Body of pancreas (tissue), 4 donors: ENCODE measurements at regions not wholly inside any gene's neighbourhood (a gene's known extent, or its start where the extent isn't known, plus 50 kb on each side); places are given as distances from the start of the nearest gene placed in this dataset.

ENCODE experiments used
- ATAC-seq: fragments of 150-250 bp; one replicate; pipeline ENCODE4 v1.9.1; 2016
- DNase-seq, 4 donors: peaks; one replicate each; pipeline ENCODE4 v3.0.0-alpha.2; 2019
- H3K27ac ChIP-seq, 4 donors: fragments of 200-600 bp; sonication (generic); 1 replicate in 3 of 4; 2 replicates in 1 of 4; pipeline versions ENCODE4 v1.5.1 to v1.6.1; 2016 to 2019; ENCODE audit warnings: mild to moderate bottlenecking in 1 of 4, mixed read lengths in 1 of 4, moderate library complexity in 1 of 4
- H3K27me3 ChIP-seq, 2 donors: fragments of 200-600 bp; sonication (generic); one replicate each; pipeline ENCODE4 v1.6.0; 2016; ENCODE audit warnings: mild to moderate bottlenecking in 1 of 2
- H3K36me3 ChIP-seq, 2 donors: fragments of 200-600 bp; sonication (generic); replicated peaks in 1 of 2; 2 replicates each; pipeline ENCODE4 v1.5.1; 2016; ENCODE audit warnings: low read depth in 2 of 2; ENCODE audit not compliant: insufficient read depth in 1 of 2
- H3K4me1 ChIP-seq: fragments of 200-600 bp; sonication (generic); one replicate; pipeline ENCODE4 v1.6.0; 2016
- H3K4me3 ChIP-seq, 2 donors: fragments of 200-600 bp; sonication (generic); 1 replicate in 1 of 2; 2 replicates in 1 of 2; pipeline ENCODE4 v1.5.1; 2016 to 2019
- H3K9me3 ChIP-seq, 3 donors: fragments of 200-600 bp; sonication (generic); 1 replicate in 2 of 3; 2 replicates in 1 of 3; pipeline ENCODE4 v1.5.1; 2016
- POLR2A ChIP-seq, 3 donors: fragments of 450-650 bp; IDR thresholded peaks; one replicate each; pipeline ENCODE4 v1.6.1; 2016; ENCODE audit warnings: antibody characterized with exemption in 3 of 3, mild to moderate bottlenecking in 2 of 3
- WGBS, 2 donors: methylation state at CpG; one replicate each; pipeline ENCODE4 v1.1.5; 2017; 5-methylcytosine and 5-hydroxymethylcytosine counted together
- intact Hi-C: fragments of 100-400 bp; cut with DNase I; formaldehyde crosslinking; loops from one replicate; pipeline ENCODE4 v1.15.1; 2023
- TF ChIP-seq, protein P1 (sequence below), 7 experiments: fragments of 450-650 bp in 4 of 7; fragments of 200-600 bp in 3 of 7; sonication (generic) in 3 of 7; IDR thresholded peaks; one replicate each; pipeline ENCODE4 v1.5.1; 2016 to 2019; ENCODE audit warnings: antibody characterized with exemption in 7 of 7

DNA sequence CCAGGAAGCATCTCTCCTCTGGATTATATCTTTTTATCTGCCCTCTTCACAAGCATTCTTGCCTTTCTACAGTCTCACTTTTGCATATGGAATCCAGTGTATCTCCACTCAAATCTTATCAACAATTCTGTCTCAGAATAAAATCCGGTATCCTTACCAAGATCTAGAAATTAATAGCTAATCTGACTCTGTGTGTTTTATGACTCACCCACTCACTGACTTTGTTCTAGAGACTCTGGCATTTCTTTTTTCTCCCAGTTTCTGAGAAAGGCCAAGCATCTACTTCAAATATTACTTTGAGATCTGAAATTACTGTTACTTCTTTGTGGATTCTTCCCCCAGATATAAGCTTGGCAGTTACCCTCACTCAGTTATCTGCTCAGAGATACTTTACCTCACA is 913.5 kb upstream of the ATXN8OS start:
- Histone ChIP-seq H3K27me3 (no peaks in the 10 kb centered on the region), H3K36me3 (no peaks in the 10 kb centered on the region), H3K9me3 (no peaks in the 10 kb centered on the region), H3K27ac (no peak overlapping the region), H3K4me3 (no peak overlapping the region), H3K4me1 (no peaks in the 10 kb centered on the region)
- TF ChIP-seq, protein P1, sequence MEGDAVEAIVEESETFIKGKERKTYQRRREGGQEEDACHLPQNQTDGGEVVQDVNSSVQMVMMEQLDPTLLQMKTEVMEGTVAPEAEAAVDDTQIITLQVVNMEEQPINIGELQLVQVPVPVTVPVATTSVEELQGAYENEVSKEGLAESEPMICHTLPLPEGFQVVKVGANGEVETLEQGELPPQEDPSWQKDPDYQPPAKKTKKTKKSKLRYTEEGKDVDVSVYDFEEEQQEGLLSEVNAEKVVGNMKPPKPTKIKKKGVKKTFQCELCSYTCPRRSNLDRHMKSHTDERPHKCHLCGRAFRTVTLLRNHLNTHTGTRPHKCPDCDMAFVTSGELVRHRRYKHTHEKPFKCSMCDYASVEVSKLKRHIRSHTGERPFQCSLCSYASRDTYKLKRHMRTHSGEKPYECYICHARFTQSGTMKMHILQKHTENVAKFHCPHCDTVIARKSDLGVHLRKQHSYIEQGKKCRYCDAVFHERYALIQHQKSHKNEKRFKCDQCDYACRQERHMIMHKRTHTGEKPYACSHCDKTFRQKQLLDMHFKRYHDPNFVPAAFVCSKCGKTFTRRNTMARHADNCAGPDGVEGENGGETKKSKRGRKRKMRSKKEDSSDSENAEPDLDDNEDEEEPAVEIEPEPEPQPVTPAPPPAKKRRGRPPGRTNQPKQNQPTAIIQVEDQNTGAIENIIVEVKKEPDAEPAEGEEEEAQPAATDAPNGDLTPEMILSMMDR (IDR thresholded peaks at IDR 0.05), result no peak
- TF ChIP-seq POLR2A (IDR thresholded peaks at IDR 0.05), result no peak
- no peak for ATAC-seq
- no peak for DNase-seq
- 29 to 32% methylated on average over 1 of the region's 1 CpG for WGBS, 2 donors
- intact Hi-C loops, result no loop called here

DNA sequence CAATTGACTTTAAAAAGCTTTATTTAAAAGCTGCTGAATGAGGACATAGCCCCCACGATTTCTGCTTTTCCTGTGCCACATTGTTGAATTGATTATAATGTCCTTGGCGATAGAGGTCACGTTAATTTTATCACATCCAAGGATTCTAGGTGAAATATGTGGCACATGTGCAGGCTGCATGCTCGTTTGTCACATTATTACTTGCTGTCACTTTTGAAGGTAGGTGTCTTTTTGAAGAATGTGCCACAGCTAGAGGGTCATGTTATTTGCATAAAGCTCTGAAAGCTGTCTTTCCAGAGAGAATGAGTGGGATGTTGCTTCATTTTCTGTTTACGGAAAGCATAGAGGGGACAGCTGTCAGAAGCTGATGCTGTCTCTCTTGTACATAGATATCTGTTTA is 927.6 kb upstream of the ATXN8OS start:
- intact Hi-C loops, result no loop called here
- Histone ChIP-seq H3K27ac (no peak overlapping the region), H3K27me3 (no peaks in the 10 kb centered on the region), H3K9me3 (no peaks in the 10 kb centered on the region), H3K36me3 (no peaks in the 10 kb centered on the region), H3K4me3 (no peak overlapping the region), H3K4me1 (no peaks in the 10 kb centered on the region)
- TF ChIP-seq POLR2A (IDR thresholded peaks at IDR 0.05), result no peak
- TF ChIP-seq, protein P1 (IDR thresholded peaks at IDR 0.05), result no peak
- WGBS, 2 donors, result 34 to 45% methylated on average over 5 of the region's 5 CpGs
- DNase-seq (no peak), ATAC-seq (no peak)

DNA sequence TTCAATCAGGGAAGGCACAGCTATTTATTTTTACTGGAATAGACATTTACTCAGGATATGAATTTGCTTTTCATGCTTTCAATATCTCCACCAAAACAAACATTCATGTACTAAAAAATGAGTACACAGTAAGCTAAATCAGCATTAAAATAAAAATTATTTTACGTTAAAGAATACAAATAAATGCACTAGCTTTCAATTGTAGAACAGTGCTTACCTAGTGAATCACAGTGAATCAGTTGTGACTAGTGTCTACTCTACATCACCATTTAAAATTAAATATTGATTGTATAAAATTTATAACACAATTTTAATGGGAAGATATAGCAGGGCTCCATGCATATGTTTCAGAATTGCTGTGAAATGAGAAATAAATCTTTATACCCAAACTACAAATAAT is 929.6 kb upstream of the ATXN8OS start:
- Histone ChIP-seq H3K4me1 (no peaks in the 10 kb centered on the region), H3K9me3 (no peaks in the 10 kb centered on the region), H3K27me3 (no peaks in the 10 kb centered on the region), H3K36me3 (no peaks in the 10 kb centered on the region), H3K4me3 (no peak overlapping the region), H3K27ac (no peak overlapping the region)
- intact Hi-C loops, result no loop called here
- TF ChIP-seq POLR2A (IDR thresholded peaks at IDR 0.05), result no peak
- TF ChIP-seq, protein P1 (IDR thresholded peaks at IDR 0.05), result no peak
- WGBS, 2 donors, result 61% methylated on average over 1 of the region's 1 CpG
- no peak for DNase-seq
- ATAC-seq, result no peak

DNA sequence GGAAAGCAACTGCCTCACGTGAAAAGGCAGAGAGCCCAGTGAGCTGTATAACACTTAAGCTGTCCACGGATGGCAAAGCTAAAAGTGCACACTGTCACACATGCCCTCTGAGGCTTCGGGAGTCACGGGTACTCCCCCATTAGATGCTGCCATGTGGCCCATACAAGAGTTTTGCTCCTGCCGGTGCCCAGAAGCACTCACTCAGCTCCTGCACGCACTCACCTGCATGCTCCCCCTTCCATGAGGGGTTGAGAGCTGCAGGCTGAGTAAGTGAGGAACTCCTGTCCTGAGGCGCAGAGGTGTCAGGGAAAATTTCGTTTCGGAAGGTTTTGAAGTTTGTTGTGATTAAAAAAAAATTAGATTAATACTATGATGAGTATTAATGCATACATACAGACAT is 939.2 kb upstream of the ATXN8OS start:
- WGBS, 2 donors, result 68 to 72% methylated on average over 8 to 9 of the region's 9 CpGs
- Histone ChIP-seq H3K9me3 (no peaks in the 10 kb centered on the region), H3K36me3 (no peaks in the 10 kb centered on the region), H3K27me3 (no peaks in the 10 kb centered on the region), H3K4me1 (no peaks in the 10 kb centered on the region), H3K27ac (no peak overlapping the region), H3K4me3 (no peak overlapping the region)
- ATAC-seq (no peak), DNase-seq (no peak)
- TF ChIP-seq, protein P1 (IDR thresholded peaks at IDR 0.05), result no peak
- TF ChIP-seq POLR2A (IDR thresholded peaks at IDR 0.05), result no peak
- intact Hi-C loops, result no loop called here

DNA sequence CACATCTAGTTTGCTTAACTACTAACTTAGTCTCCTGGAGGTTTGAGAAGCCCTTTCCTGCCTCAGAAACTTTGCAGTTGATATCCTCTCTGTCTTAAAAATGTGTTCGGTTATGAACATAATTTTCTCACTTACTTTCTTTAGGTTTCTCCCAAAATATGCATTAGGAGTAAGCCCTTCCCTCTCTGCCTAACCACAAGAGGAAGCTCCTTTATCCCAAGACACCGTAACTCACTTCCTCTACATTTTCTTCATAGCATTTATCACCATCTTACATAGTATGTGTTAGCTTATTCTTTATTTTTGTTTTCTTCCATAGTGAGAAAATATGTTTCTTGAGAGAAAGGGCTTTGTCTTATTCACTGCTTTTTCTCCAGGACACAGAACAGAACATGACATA is 952.5 kb upstream of the ATXN8OS start:
- no peaks in the 10 kb centered on the region for H3K9me3 ChIP-seq
- no peaks in the 10 kb centered on the region for H3K4me1 ChIP-seq
- intact Hi-C loops, result no loop called here
- TF ChIP-seq POLR2A (IDR thresholded peaks at IDR 0.05), result no peak
- TF ChIP-seq, protein P1 (IDR thresholded peaks at IDR 0.05), result no peak
- whole genome bisulfite sequencing, 2 donors, result 51 to 71% methylated on average over 2 of the region's 2 CpGs
- H3K27ac ChIP-seq, result no peak overlapping the region
- H3K4me3 ChIP-seq, result no peak overlapping the region
- ATAC-seq, result no peak
- no peaks in the 10 kb centered on the region for H3K27me3 ChIP-seq
- no peaks in the 10 kb centered on the region for H3K36me3 ChIP-seq
- DNase-seq, result no peak
